Embryonic facial prominence (tissue), 1 donor: ENCODE measurements at regions not wholly inside any gene's neighbourhood (a gene's known extent, or its start where the extent isn't known, plus 50 kb on each side); places are given as distances from the start of the nearest gene placed in this dataset.
"Not testable (repeated sequence)": the region's sequence is repeated elsewhere in the genome, so short reads cannot be mapped to it uniquely, and the experiment has no call there.

Experiments
- DNase-seq: peaks from one replicate; pipeline ENCODE4 v3.0.0-alpha.2; 2016; ENCODE audit errors: extremely low spot score

DNA sequence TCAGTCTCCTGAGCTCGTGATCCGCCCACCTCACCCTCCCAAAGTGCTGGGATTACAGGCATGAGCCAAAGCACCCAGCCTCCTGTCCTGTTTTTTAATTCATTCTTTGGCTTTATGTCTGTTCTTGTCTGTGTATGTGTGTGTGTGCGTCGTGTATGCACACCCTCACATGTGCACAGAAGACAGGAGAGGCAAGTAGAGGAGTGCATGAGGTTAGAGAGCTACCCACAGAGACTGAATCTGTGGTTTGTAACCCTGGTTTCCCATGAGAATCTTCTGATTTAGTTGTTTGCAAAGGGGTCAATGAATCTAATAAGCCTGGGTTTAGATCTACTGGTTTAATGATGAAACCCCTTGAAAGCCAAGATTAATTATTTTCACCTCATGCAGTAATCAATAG is 1090.0 kb downstream of the EPHA3 start:
- not testable (repeated sequence) for DNase-seq

DNA sequence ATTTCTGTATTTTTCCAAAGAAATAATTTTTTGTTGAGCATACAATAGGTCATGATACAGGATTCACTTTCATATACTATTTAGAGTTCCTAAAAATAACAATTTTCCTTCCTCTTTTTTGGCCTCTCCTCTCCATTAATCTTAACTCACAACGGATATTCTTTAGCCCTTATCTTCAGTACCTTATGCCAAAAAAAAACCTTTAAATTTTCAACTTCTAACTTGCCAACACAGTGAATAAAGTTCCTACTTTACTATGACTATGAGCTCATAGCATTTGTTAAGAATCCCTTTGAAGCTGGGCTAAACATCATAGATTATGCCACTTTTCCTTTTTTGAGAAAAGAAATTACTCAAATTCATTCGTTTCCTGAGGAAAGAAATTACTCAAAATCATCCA is 1095.5 kb downstream of the EPHA3 start:
- not testable (repeated sequence) for DNase-seq

DNA sequence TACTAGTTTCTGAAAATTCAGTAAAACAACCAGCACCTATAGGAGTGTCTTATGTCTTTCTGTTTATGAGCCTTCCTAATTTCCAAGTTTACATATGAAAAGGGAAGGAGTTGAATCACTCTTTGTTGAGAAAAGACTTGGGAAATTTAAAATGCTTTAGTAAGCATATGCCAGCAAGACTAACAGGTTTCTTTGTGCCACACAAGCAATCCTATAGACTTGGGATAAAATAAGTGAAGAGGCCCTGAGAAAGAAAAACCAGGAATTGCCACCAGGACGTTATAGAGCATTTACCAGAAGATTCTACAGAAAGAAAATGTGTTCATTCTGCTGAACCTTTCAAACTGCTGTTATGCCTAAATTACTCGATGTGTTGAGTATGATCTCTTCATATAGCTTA is 1099.1 kb downstream of the EPHA3 start:
- not testable (repeated sequence) for DNase-seq

DNA sequence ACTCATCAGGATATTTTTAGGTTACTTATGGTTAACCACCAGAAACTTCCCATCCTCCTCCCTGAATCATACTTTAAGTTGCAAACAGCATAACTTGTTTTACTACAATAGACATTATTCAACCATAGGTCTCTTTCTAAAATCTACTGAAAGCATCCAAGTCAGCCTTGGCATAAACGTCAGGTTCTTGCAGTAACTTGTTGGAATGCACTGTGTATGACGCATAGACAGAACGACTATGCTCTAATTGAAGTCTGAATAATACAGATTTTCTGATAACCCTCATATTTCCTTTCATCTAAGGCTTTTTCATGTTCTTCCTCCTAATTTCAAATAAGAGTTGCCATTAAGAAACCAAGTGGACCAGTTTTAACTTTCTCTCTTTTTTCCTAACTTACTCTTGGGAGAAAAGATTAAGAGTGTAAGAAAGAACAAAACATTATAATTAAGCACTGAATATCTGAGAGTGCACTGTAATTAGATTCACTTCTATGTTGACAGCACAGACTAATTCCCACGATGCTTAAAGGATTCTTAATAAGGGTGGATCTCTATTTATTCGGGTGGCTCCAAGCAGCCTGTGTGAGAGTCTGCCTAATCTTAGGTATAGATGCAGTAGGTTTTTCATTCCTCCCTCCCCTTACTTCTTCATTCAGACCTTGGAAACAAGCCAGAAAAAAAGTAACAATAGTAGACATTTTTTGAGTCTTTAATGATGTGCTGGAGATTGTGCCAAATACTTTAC is 1100.1 kb downstream of the EPHA3 start:
- not testable (repeated sequence) for DNase-seq

DNA sequence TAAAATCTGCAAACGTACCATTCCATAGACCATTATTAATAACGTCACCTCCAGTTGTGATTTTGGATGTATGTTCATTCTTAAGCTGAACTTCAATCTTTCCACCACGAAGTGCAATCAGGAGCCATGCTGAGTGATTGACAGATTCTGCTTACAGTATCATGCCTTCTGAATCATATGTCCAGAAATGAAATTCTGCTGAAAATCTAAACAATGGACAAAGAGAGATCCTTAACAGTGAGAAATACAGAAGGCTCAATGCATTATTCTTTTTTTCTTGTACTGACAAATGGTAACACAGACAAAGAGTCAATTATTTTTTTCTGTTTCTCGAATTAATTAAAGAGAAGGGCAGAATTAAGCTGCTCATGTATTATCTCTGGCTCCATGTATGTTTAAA is 1114.5 kb downstream of the EPHA3 start:
- no peak for DNase-seq

DNA sequence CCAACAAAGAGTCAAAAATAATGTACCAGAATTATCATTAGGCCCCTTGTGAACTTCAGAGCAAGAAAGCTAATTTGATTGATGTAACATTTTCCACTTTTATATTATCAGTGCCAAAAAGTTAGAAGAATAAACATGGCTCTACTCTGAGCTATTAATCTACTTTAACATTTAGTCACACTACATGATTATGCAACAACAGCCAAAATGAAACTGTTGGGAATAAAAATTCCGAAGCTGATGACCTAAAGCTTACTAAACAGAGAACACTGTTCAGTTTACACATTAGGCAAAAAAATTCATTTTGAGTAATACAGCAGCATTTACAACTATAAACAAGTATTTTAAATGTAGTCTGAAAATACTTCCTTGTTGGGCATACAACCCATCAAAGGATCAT is 1134.1 kb downstream of the EPHA3 start:
- no peak for DNase-seq

DNA sequence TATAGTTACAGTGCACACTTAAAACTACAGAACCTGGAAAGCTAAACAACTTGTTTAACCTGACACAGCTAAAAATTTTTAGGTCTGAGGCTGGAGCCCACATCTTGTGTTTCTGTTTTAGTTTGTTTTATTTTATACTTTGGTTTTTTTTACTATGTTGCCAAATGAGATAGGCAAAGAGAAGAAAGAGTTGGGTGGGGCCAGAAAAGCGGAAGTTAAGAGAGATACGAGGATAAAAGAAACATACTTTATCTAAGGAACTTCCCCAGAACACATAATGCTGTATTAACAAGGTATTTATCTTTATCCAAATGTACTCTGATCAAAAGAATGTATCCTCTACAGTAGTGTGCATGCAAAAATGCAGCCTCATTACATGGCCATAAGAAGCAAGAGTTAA is 1145.7 kb downstream of the EPHA3 start:
- DNase-seq = no peak

DNA sequence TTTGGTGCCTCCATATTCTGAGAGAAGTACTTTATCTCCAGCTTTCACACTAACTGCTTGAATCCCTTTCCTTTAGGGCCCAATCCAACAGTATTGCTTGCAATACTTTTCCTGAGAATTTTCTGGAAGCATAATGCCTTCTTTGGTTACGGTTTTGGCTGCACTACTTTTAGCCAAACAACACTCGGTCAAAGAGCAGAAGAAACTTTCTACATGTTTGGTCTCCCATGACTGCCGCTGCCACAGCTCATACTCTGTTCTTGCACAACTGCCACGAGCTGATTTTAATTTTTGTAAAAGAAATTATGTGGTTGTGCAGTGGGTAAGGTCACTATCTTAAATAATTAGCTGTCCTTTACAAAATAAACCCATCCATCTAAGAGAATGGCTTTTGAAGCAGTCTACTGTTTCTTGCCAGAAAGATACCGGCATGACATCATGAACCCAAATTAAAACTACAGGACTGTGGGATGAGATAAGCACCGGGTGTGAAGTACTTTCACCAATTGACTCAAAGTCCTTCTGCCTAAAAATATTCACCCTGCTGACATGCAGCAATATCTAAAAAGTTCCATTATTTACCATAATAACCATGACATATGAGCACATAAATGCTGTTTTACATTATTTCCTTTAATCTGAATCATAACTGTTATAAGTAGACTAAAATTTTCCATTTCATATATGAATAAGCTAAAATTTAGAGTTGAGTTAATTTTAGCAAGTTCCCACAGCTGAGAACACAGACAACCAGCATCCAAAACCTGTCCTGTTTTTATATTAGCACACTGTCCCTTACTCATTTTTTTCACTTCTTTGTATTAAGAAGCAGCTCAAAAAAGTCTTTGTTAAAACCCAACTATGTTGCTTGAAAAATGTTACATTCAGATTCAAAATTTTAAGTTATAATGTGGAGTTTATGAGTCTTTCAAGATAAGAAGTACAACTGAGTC is 1154.3 kb downstream of the EPHA3 start:
- DNase-seq = no peak
